CD14-positive monocyte (primary cell): ENCODE measurements at regions not wholly inside any gene's neighbourhood (a gene's known extent, or its start where the extent isn't known, plus 50 kb on each side); places are given as distances from the start of the nearest gene placed in this dataset.
"Not testable (repeated sequence)": the region's sequence is repeated elsewhere in the genome, so short reads cannot be mapped to it uniquely, and the experiment has no call there.

ENCODE experiments used
- DNase-seq, 3 donors: peaks; one replicate each; pipeline ENCODE4 v3.0.0-alpha.2; 2011 to 2022
- H2AFZ ChIP-seq: 2 replicates; pipeline ENCODE4 v1.6.0; 2012; ENCODE audit warnings: mild to moderate bottlenecking, low read depth, low read length, inconsistent platforms; ENCODE audit not compliant: insufficient read depth, poor library complexity, severe bottlenecking
- H3K27ac ChIP-seq, 2 donors: 1 replicate in 1 of 2; 2 replicates in 1 of 2; pipeline ENCODE4 v1.5.1; 2012 to 2013; ENCODE audit warnings: low read length in 2 of 2, control low read depth in 1 of 2, inconsistent platforms in 1 of 2, low read depth in 1 of 2, mild to moderate bottlenecking in 1 of 2
- H3K27me3 ChIP-seq, 2 donors: one replicate each; pipeline versions ENCODE4 v1.6.0 to v1.6.1; 2011 to 2013; ENCODE audit warnings: low read length in 2 of 2; ENCODE audit not compliant: control insufficient read depth in 2 of 2, insufficient read depth in 2 of 2
- H3K36me3 ChIP-seq, 2 donors: replicated peaks in 1 of 2; 1 replicate in 1 of 2; 2 replicates in 1 of 2; pipeline versions ENCODE4 v1.5.1 to v1.6.1; 2012 to 2013; ENCODE audit warnings: low read length in 2 of 2, control low read depth in 1 of 2, inconsistent platforms in 1 of 2, mild to moderate bottlenecking in 1 of 2; ENCODE audit not compliant: insufficient read depth in 2 of 2, control insufficient read depth in 1 of 2
- H3K4me1 ChIP-seq, 2 donors: 1 replicate in 1 of 2; 2 replicates in 1 of 2; pipeline versions ENCODE4 v1.5.1 to v1.6.1; 2012 to 2013; ENCODE audit warnings: low read length in 2 of 2, control low read depth in 1 of 2, inconsistent platforms in 1 of 2, mild to moderate bottlenecking in 1 of 2, moderate library complexity in 1 of 2; ENCODE audit not compliant: insufficient read depth in 2 of 2, control insufficient read depth in 1 of 2
- H3K4me2 ChIP-seq: replicated peaks from 2 replicates; pipeline ENCODE3; 2012; ENCODE audit warnings: low read length, moderate library complexity, mild to moderate bottlenecking; ENCODE audit not compliant: poor library complexity, severe bottlenecking; ENCODE audit errors: extremely low read depth
- H3K4me3 ChIP-seq, 3 experiments: fragments of 200-600 bp in 1 of 3; sonication (generic) in 1 of 3; replicated peaks in 1 of 3; 1 replicate in 2 of 3; 2 replicates in 1 of 3; pipeline ENCODE4 v1.5.1; 2011 to 2013; ENCODE audit warnings: low read length in 3 of 3, mild to moderate bottlenecking in 3 of 3, control low read depth in 2 of 3, low read depth in 2 of 3, inconsistent platforms in 1 of 3, moderate library complexity in 1 of 3
- H3K79me2 ChIP-seq: 2 replicates; pipeline ENCODE4 v1.6.0; 2012; ENCODE audit warnings: mild to moderate bottlenecking, control low read depth, inconsistent platforms, low read length, moderate library complexity; ENCODE audit not compliant: insufficient read depth
- H3K9ac ChIP-seq: 2 replicates; pipeline ENCODE4 v1.6.0; 2017; ENCODE audit warnings: low read length, mild to moderate bottlenecking; ENCODE audit not compliant: insufficient read depth, poor library complexity, severe bottlenecking
- H3K9me3 ChIP-seq, 2 donors: replicated peaks in 1 of 2; 1 replicate in 1 of 2; 2 replicates in 1 of 2; pipeline versions ENCODE4 v1.5.1 to v1.6.1; 2012 to 2013; ENCODE audit warnings: low read length in 2 of 2, control low read depth in 1 of 2; ENCODE audit not compliant: control insufficient read depth in 1 of 2, insufficient read depth in 1 of 2
- H4K20me1 ChIP-seq: 2 replicates; pipeline ENCODE4 v1.6.0; 2012; ENCODE audit warnings: mild to moderate bottlenecking, low read length, control low read depth, moderate library complexity; ENCODE audit not compliant: insufficient read depth
- H3K27ac Mint-ChIP-seq, 7 donors: one replicate each; pipeline ENCODE4 v1.8.0; 2020; ENCODE audit warnings: mild to moderate bottlenecking in 7 of 7, mixed read lengths in 7 of 7, moderate library complexity in 6 of 7, inconsistent platforms in 2 of 7
- H3K27me3 Mint-ChIP-seq, 3 donors: one replicate each; pipeline ENCODE4 v1.8.0; 2021 to 2022; ENCODE audit warnings: low read depth in 3 of 3, mild to moderate bottlenecking in 3 of 3, mixed read lengths in 3 of 3, moderate library complexity in 3 of 3, inconsistent platforms in 1 of 3
- H3K36me3 Mint-ChIP-seq, 2 donors: one replicate each; pipeline ENCODE4 v1.8.0; 2020; ENCODE audit warnings: mixed read lengths in 2 of 2, inconsistent platforms in 1 of 2, mild to moderate bottlenecking in 1 of 2
- H3K4me1 Mint-ChIP-seq: one replicate; pipeline ENCODE4 v1.8.0; 2020; ENCODE audit warnings: mild to moderate bottlenecking, mixed read lengths
- H3K4me3 Mint-ChIP-seq, 2 donors: one replicate each; pipeline ENCODE4 v1.8.0; 2020; ENCODE audit warnings: mild to moderate bottlenecking in 2 of 2, mixed read lengths in 2 of 2, moderate library complexity in 1 of 2
- H3K9me3 Mint-ChIP-seq, 7 donors: one replicate each; pipeline ENCODE4 v1.8.0; 2020 to 2022; ENCODE audit warnings: mixed read lengths in 7 of 7, mild to moderate bottlenecking in 6 of 7, moderate library complexity in 6 of 7, inconsistent platforms in 2 of 7
- WGBS: methylation state at CpG from one replicate; pipeline ENCODE4 v1.1.5; 2013; ENCODE audit warnings: missing lambda C conversion rate; ENCODE audit not compliant: insufficient coverage; 5-methylcytosine and 5-hydroxymethylcytosine counted together
- intact Hi-C, 2 donors: fragments of 100-400 bp; cut with micrococcal nuclease; formaldehyde crosslinking; loops; one replicate each; pipeline versions ENCODE4 v1.15.0 to v1.15.1; 2023

- H3K4me1 Mint-ChIP-seq = peaks cover 14% of the 10 kb centered on the region
- DNase-seq, H3K27me3 Mint-ChIP-seq, H3K27me3 ChIP-seq, H3K79me2 ChIP-seq, H4K20me1 ChIP-seq, intact Hi-C loops, H3K27ac ChIP-seq, H3K36me3 Mint-ChIP-seq, H3K9me3 ChIP-seq, H3K27ac Mint-ChIP-seq, H3K9ac ChIP-seq, H3K9me3 Mint-ChIP-seq, H3K4me3 Mint-ChIP-seq, H2AFZ ChIP-seq, H3K4me3 ChIP-seq, H3K4me1 ChIP-seq, H3K36me3 ChIP-seq, H3K4me2 ChIP-seq: not testable (repeated sequence)
- 97% methylated on average over 22 of the region's 30 CpGs for WGBS
These were observed 78.1 kb downstream of the PPIAL4G start for GRCh38 chr1:148404786-148405568.

- H3K27me3 Mint-ChIP-seq, H3K4me2 ChIP-seq, intact Hi-C loops, H3K27me3 ChIP-seq, H3K9me3 ChIP-seq, H3K27ac ChIP-seq, H3K36me3 ChIP-seq, H3K4me3 ChIP-seq, H4K20me1 ChIP-seq, DNase-seq, H3K4me1 ChIP-seq, H3K79me2 ChIP-seq, H3K9ac ChIP-seq, H3K36me3 Mint-ChIP-seq, H3K4me3 Mint-ChIP-seq, H3K9me3 Mint-ChIP-seq, H2AFZ ChIP-seq: not testable (repeated sequence)
- no CpG with 5 or more reads among the region's 2 CpGs for WGBS
- H3K27ac Mint-ChIP-seq = peak overlapping the region in 2 of 7 donors; percentile 22 to 41
- peaks cover 14% of the 10 kb centered on the region for H3K4me1 Mint-ChIP-seq
These were observed 79.2 kb downstream of the PPIAL4G start for GRCh38 chr1:148403925-148404324.

GRCh38 chr1:148403085-148403456 is 80.0 kb downstream of the PPIAL4G start:
- intact Hi-C loops, H3K27me3 ChIP-seq, H3K27me3 Mint-ChIP-seq, H4K20me1 ChIP-seq, H3K79me2 ChIP-seq, H3K9me3 Mint-ChIP-seq, H3K36me3 Mint-ChIP-seq, H3K4me2 ChIP-seq, H3K4me1 ChIP-seq, H3K9me3 ChIP-seq, DNase-seq, H3K36me3 ChIP-seq: not testable (repeated sequence)
- Mint-ChIP-seq H3K4me1 (peaks cover 14% of the 10 kb centered on the region), H3K4me3 (peak overlapping the region; percentile 98 to 100), H3K27ac (peak overlapping the region; percentile 97 to 100 (median 99))
- no CpG with 5 or more reads among the region's 7 CpGs for WGBS
- Histone ChIP-seq H3K9ac (peak overlapping the region; percentile 70), H3K4me3 (peak overlapping the region; percentile 47 to 77 (median 76)), H3K27ac (peak overlapping the region in 1 of 2 donors; percentile 90), H2AFZ (peak overlapping the region; percentile 80)

GRCh38 chr1:148402152-148403084 is 80.7 kb downstream of the PPIAL4G start:
- H3K27me3 Mint-ChIP-seq, H3K9me3 ChIP-seq, H3K27me3 ChIP-seq, H3K36me3 ChIP-seq, intact Hi-C loops, H3K36me3 Mint-ChIP-seq, H3K79me2 ChIP-seq, H3K9me3 Mint-ChIP-seq, H4K20me1 ChIP-seq: not testable (repeated sequence)
- peak; percentile 85 to 98 (median 91) for DNase-seq
- H3K4me3 ChIP-seq = peak overlapping the region; percentile 47 to 77 (median 76)
- 0% methylated on average over 35 of the region's 45 CpGs for WGBS
- H3K27ac ChIP-seq = peak overlapping the region; percentile 66 to 90
- peak overlapping the region; percentile 80 for H2AFZ ChIP-seq
- peaks cover 10 to 14% of the 10 kb centered on the region in 2 donors for H3K4me1 ChIP-seq
- Mint-ChIP-seq H3K4me1 (peaks cover 17% of the 10 kb centered on the region), H3K27ac (peak overlapping the region; percentile 97 to 100 (median 99)), H3K4me3 (peak overlapping the region; percentile 98 to 100)
- H3K4me2 ChIP-seq = peak overlapping the region; percentile 51
- H3K9ac ChIP-seq = peak overlapping the region; percentile 70
